HCT116 (cell line): ENCODE measurements at regions not wholly inside any gene's neighbourhood (a gene's known extent, or its start where the extent isn't known, plus 50 kb on each side); places are given as distances from the start of the nearest gene placed in this dataset.

Source experiments
- ATAC-seq: fragments of 200-7000 bp; cut with Tn5 transposase; 2 replicates; pipeline ENCODE4 v1.9.1; 2020; ENCODE audit warnings: mild to moderate bottlenecking, moderate library complexity
- BruUV-seq: library from RNA; stranded (reverse); fragments of 400-500 nt; replicated peaks from 2 replicates; lab custom pipeline; 2021; lab: Mats Ljungman, UMichigan
- CTCF ChIA-PET: fragments of 300-600 bp; sonication (Branson Sonifier 250); formaldehyde crosslinking; loops from one replicate; lab custom pipeline; 2021; ENCODE audit warnings: antibody characterized with exemption; lab: Charles Lee
- POLR2A ChIA-PET: fragments of 300-600, 350-600 bp; sonication (Branson Sonifier 250); formaldehyde crosslinking; loops from one replicate; lab custom pipeline; 2021; ENCODE audit warnings: antibody characterized with exemption; lab: Charles Lee
- RAD21 ChIA-PET, 2 experiments: fragments of 300-600 bp; sonication (Branson Sonifier 250); formaldehyde crosslinking; loops; one replicate each; lab custom pipeline; 2023; ENCODE audit warnings: low total read pairs in 2 of 2; ENCODE audit not compliant: uncharacterized antibody in 2 of 2, unreplicated experiment in 2 of 2, low non-redundant PET in 1 of 2; lab: Charles Lee
- DNase-seq: peaks from one replicate; pipeline ENCODE4 v3.0.0-alpha.2; 2010; ENCODE audit warnings: low read depth, low spot score
- H2AFZ ChIP-seq: fragments of 200-600 bp; shearing (Covaris generic), sonication (generic); 2 replicates; pipeline ENCODE4 v1.6.1; 2017; ENCODE audit warnings: low read depth, mixed run types, mixed read lengths, antibody characterized with exemption, low read length; ENCODE audit not compliant: poor library complexity, severe bottlenecking
- H3K27ac ChIP-seq: 2 replicates; pipeline ENCODE4 v1.5.1; 2012; ENCODE audit warnings: low read depth, low read length
- H3K27me3 ChIP-seq: fragments of 200-600 bp; sonication (generic); 2 replicates; pipeline ENCODE4 v1.6.1; 2016; ENCODE audit warnings: mixed run types, low read length, mixed read lengths; ENCODE audit not compliant: insufficient read depth
- H3K36me3 ChIP-seq, 2 experiments: fragments of 200-500 bp in 1 of 2; fragments of 200-600 bp in 1 of 2; sonication (Bioruptor generic) in 1 of 2; sonication (generic) in 1 of 2; 2 replicates each; pipeline versions ENCODE4 v1.5.1 to v1.6.1; 2014 to 2016; ENCODE audit warnings: low read length in 2 of 2, inconsistent platforms in 1 of 2, mixed read lengths in 1 of 2, mixed run types in 1 of 2; ENCODE audit not compliant: insufficient read depth in 2 of 2, control insufficient read depth in 1 of 2
- H3K4me1 ChIP-seq, 2 experiments: fragments of 200-600 bp in 1 of 2; sonication (generic) in 1 of 2; 2 replicates each; pipeline versions ENCODE4 v1.5.1 to v1.6.1; 2012 to 2017; ENCODE audit warnings: low read length in 2 of 2, inconsistent platforms in 1 of 2, mild to moderate bottlenecking in 1 of 2, mixed read lengths in 1 of 2, mixed run types in 1 of 2, moderate library complexity in 1 of 2; ENCODE audit not compliant: insufficient read depth in 2 of 2, control insufficient read depth in 1 of 2
- H3K4me2 ChIP-seq: fragments of 200-600 bp; sonication (generic); 2 replicates; pipeline ENCODE4 v1.6.1; 2017; ENCODE audit warnings: mixed run types, low read length, mixed read lengths
- H3K4me3 ChIP-seq, 2 experiments: fragments of 200-600 bp in 1 of 2; sonication (generic) in 1 of 2; replicated peaks in 1 of 2; 2 replicates each; pipeline ENCODE4 v1.5.1; 2011 to 2016; ENCODE audit warnings: low read length in 2 of 2, control low read depth in 1 of 2, low read depth in 1 of 2, mild to moderate bottlenecking in 1 of 2, mixed read lengths in 1 of 2, mixed run types in 1 of 2
- H3K79me2 ChIP-seq: fragments of 200-600 bp; sonication (generic); 2 replicates; pipeline ENCODE4 v1.6.1; 2017; ENCODE audit warnings: mild to moderate bottlenecking, mixed run types, low read length, moderate library complexity, mixed read lengths; ENCODE audit not compliant: insufficient read depth
- H3K9ac ChIP-seq: fragments of 200-600 bp; sonication (generic); 2 replicates; pipeline ENCODE4 v1.6.1; 2016; ENCODE audit warnings: low read length, mixed read lengths
- H3K9me2 ChIP-seq: fragments of 200-600 bp; sonication (generic), shearing (Covaris generic); 2 replicates; pipeline ENCODE4 v1.6.1; 2017; ENCODE audit warnings: mixed run types, mild to moderate bottlenecking, moderate library complexity; ENCODE audit not compliant: insufficient read depth
- H3K9me3 ChIP-seq, 2 experiments: fragments of 200-500 bp in 1 of 2; fragments of 200-600 bp in 1 of 2; sonication (Bioruptor generic) in 1 of 2; sonication (generic) in 1 of 2; 2 replicates each; pipeline ENCODE4 v1.6.1; 2014 to 2017; ENCODE audit warnings: low read length in 2 of 2, mixed read lengths in 2 of 2, inconsistent platforms in 1 of 2, low read depth in 1 of 2, mild to moderate bottlenecking in 1 of 2, mixed run types in 1 of 2, moderate library complexity in 1 of 2; ENCODE audit not compliant: control insufficient read depth in 1 of 2, insufficient read depth in 1 of 2
- H4K20me1 ChIP-seq: fragments of 200-600 bp; sonication (generic), shearing (Covaris generic); 2 replicates; pipeline ENCODE4 v1.6.1; 2017; ENCODE audit warnings: mixed run types, mild to moderate bottlenecking, moderate library complexity; ENCODE audit not compliant: insufficient read depth
- EGR1 ChIP-seq: IDR thresholded peaks from 2 replicates; pipeline ENCODE4 v1.6.1; 2012; ENCODE audit warnings: low read depth
- EZH2 ChIP-seq: fragments of 200-600 bp; sonication (generic); IDR thresholded peaks from 2 replicates; pipeline ENCODE4 v1.6.1; 2017; ENCODE audit warnings: antibody characterized with exemption, mixed run types
- EZH2phosphoT487 ChIP-seq: fragments of 200-600 bp; IDR thresholded peaks from 2 replicates; pipeline ENCODE4 v1.6.1; 2018; ENCODE audit warnings: antibody characterized with exemption, borderline replicate concordance
- FOSL1 ChIP-seq: IDR thresholded peaks from 2 replicates; pipeline ENCODE4 v1.6.1; 2012; ENCODE audit warnings: low read depth
- POLR2AphosphoS5 ChIP-seq: IDR thresholded peaks from 2 replicates; pipeline ENCODE4 v1.6.1; 2011; ENCODE audit warnings: mild to moderate bottlenecking, low read depth, low read length, moderate library complexity
- REST ChIP-seq: IDR thresholded peaks from 2 replicates; pipeline ENCODE4 v1.6.1; 2012; ENCODE audit warnings: low read depth
- SRF ChIP-seq: IDR thresholded peaks from 2 replicates; pipeline ENCODE4 v1.6.1; 2012; ENCODE audit warnings: low read depth
- TCF7L2 ChIP-seq: IDR thresholded peaks from 2 replicates; pipeline ENCODE4 v1.7.0; 2011; ENCODE audit warnings: borderline replicate concordance, inconsistent platforms; ENCODE audit not compliant: insufficient read depth, insufficient read length; ENCODE audit errors: extremely low read depth
- ZFX ChIP-seq: fragments of 450-650 bp; IDR thresholded peaks from 2 replicates; pipeline ENCODE4 v1.6.1; 2017
- ZNF274 ChIP-seq: fragments of 200-500 bp; sonication (Bioruptor generic); IDR thresholded peaks from 2 replicates; pipeline ENCODE4 v1.6.1; 2014; ENCODE audit warnings: mild to moderate bottlenecking, low read depth, low read length, inconsistent platforms
- intact Hi-C: fragments of 100-400 bp; cut with micrococcal nuclease; formaldehyde crosslinking; loops from 2 replicates; pipeline ENCODE4 v1.10.0; 2022

GRCh38 chr11:31969359-31969702, 121.5 kb upstream of the RCN1 start (continued):
- TF ChIP-seq REST (no peak), SRF (no peak), EZH2phosphoT487 (no peak), ZFX (no peak), TCF7L2 (no peak), POLR2AphosphoS5 (no peak), ZNF274 (no peak)
- TF ChIP-seq, all 23 proteins: peak for 0

GRCh38 chr11:31968461-31969358, 122.2 kb upstream of the RCN1 start:
- intact Hi-C loops, result loop anchor here (10.0 kb wide), 1 partner anchor 206 kb away; no protein-coding TSS in a partner anchor
- RAD21 ChIA-PET, result no interaction called here
- Histone ChIP-seq H3K9ac (no peak overlapping the region), H2AFZ (no peak overlapping the region), H3K27me3 (no peaks in the 10 kb centered on the region), H3K36me3 (no peaks in the 10 kb centered on the region), H3K79me2 (no peaks in the 10 kb centered on the region), H3K4me2 (no peak overlapping the region), H3K4me1 (no peaks in the 10 kb centered on the region), H3K27ac (no peak overlapping the region), H3K9me2 (no peaks in the 10 kb centered on the region), H3K9me3 (no peaks in the 10 kb centered on the region), H4K20me1 (no peaks in the 10 kb centered on the region), H3K4me3 (no peak overlapping the region)
- CTCF ChIA-PET, result interaction anchor here (0.9 to 2.2 kb wide), 4 partner anchors 11 to 861 kb away, joined by 3 to 11 read pairs (median 3); no protein-coding TSS in a partner anchor
- ATAC-seq (no peak), DNase-seq (no peak)
- no peak for TF ChIP-seq FOSL1
- TF ChIP-seq EGR1, result no peak
- TF ChIP-seq ZNF274, result no peak
- no peak for TF ChIP-seq EZH2
- POLR2A ChIA-PET, result interaction anchor here (0.6 kb wide), 1 partner anchor 315 kb away, joined by 3 read pairs; no protein-coding TSS in a partner anchor
- BruUV-seq, result no TSS peak
